ENCODE measurements at regions not wholly inside any gene's neighbourhood (a gene's known extent, or its start where the extent isn't known, plus 50 kb on each side); places are given as distances from the start of the nearest gene placed in this dataset.

DNA sequence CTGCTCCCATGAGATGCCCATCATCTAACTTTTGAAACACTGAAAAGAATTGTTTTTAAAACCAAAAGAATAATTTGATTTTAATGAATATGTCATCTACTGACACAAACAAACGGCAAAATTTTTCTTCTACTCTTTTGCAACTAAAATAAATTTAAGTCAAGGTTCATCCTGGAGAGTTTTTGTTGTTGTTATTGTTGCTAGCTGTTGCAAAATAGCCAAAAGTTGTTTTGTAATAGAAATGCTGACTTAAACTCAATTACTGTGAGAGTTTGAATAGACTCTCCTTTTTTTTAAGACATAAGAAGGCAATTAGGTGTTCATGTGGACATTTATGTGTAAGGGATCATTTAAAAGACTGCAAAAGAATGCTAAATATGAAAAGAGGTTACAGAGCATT is 146.0 kb upstream of the SEM1 start:
- Histone ChIP-seq H3K36me3 (no peaks in the 10 kb centered on the region), H3K27ac (no peak overlapping the region), H3K4me3 (no peak overlapping the region), H3K27me3 (no peaks in the 10 kb centered on the region), H3K4me1 (no peaks in the 10 kb centered on the region), H3K9me3 (no peaks in the 10 kb centered on the region), H3K9ac (ENCODE audit: low read depth in 2 of 2, low read length in 2 of 2) (no peak overlapping the region)
- intact Hi-C loops (cut with DNase I), result no loop called here
- TF ChIP-seq, protein P1, sequence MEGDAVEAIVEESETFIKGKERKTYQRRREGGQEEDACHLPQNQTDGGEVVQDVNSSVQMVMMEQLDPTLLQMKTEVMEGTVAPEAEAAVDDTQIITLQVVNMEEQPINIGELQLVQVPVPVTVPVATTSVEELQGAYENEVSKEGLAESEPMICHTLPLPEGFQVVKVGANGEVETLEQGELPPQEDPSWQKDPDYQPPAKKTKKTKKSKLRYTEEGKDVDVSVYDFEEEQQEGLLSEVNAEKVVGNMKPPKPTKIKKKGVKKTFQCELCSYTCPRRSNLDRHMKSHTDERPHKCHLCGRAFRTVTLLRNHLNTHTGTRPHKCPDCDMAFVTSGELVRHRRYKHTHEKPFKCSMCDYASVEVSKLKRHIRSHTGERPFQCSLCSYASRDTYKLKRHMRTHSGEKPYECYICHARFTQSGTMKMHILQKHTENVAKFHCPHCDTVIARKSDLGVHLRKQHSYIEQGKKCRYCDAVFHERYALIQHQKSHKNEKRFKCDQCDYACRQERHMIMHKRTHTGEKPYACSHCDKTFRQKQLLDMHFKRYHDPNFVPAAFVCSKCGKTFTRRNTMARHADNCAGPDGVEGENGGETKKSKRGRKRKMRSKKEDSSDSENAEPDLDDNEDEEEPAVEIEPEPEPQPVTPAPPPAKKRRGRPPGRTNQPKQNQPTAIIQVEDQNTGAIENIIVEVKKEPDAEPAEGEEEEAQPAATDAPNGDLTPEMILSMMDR (IDR thresholded peaks at IDR 0.05), result no peak
- DNase-seq, result no peak

DNA sequence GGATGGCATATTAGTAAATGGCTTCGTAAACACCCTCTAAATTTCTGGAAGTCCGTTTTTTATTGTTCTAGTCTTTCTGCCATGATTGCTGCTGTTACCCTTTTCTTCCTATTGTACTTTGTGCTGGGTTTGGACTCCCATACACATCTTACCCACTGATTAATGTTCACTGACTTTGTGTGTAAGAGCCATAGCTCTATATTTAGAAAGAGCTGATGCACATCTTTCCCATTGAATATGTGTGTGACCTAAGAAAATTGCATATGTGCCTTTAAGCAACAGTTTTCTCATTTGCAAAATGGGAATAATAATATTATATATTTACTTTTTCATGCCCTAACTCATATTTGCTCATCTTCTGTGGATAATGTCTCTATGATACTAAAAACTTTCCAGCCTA is 135.8 kb upstream of the DLX6 start:
- TF ChIP-seq, protein P1 (IDR thresholded peaks at IDR 0.05), result no peak
- Histone ChIP-seq H3K36me3 (no peaks in the 10 kb centered on the region), H3K27me3 (no peaks in the 10 kb centered on the region), H3K9ac (ENCODE audit: low read depth in 2 of 2, low read length in 2 of 2) (no peak overlapping the region), H3K27ac (no peak overlapping the region), H3K4me1 (no peaks in the 10 kb centered on the region), H3K9me3 (no peaks in the 10 kb centered on the region), H3K4me3 (no peak overlapping the region)
- no peak for DNase-seq
- intact Hi-C loops (cut with DNase I), result no loop called here

DNA sequence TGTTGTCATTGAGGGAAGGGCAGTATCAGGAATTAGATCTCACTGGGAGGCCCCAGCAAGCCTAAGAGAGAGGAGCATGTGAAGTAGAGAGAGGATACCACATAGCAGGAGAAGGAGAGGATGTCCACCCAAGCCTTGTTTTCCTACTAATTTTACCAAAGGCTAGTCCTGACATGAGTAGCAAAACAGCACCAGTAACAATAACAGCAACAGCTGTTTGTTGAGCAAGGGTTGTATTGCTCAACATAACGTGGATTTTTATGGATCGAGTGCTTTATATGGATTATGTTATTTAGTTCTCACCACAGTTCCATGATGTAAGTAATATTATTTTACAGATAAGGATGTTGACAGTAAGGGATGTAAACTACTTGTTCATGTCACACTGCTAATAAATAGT is 135.2 kb upstream of the DLX6 start:
- no peak overlapping the region for H3K4me3 ChIP-seq
- TF ChIP-seq, protein P1 (IDR thresholded peaks at IDR 0.05), result no peak
- no peaks in the 10 kb centered on the region for H3K9me3 ChIP-seq
- H3K9ac ChIP-seq (ENCODE audit: low read depth in 2 of 2, low read length in 2 of 2), result no peak overlapping the region
- intact Hi-C loops (cut with DNase I), result no loop called here
- H3K27ac ChIP-seq, result no peak overlapping the region
- H3K27me3 ChIP-seq, result no peaks in the 10 kb centered on the region
- no peaks in the 10 kb centered on the region for H3K4me1 ChIP-seq
- DNase-seq, result no peak
- no peaks in the 10 kb centered on the region for H3K36me3 ChIP-seq

DNA sequence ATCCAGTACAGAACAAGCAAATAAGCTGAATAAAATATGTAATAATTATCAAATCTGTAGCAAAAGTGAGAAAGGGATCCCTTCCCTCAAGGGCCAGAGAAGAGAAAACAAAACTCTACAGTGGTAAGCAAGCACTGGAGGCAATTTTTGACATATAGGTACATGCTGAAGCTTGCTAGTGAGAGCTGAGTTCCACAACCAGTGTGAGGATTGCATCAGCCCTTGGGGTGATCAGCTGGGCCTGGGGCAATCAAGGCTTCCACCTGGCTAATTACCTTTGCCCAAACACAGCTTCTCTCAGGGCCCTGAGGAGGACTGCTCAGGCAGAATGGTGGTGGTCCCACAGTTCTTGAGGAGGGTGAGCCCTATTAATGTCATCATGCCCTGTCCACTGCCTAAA is 134.4 kb upstream of the DLX6 start:
- Histone ChIP-seq H3K36me3 (no peaks in the 10 kb centered on the region), H3K9ac (ENCODE audit: low read depth in 2 of 2, low read length in 2 of 2) (no peak overlapping the region), H3K9me3 (no peaks in the 10 kb centered on the region), H3K4me1 (no peaks in the 10 kb centered on the region), H3K4me3 (no peak overlapping the region), H3K27ac (no peak overlapping the region), H3K27me3 (no peaks in the 10 kb centered on the region)
- intact Hi-C loops (cut with DNase I), result no loop called here
- TF ChIP-seq, protein P1 (IDR thresholded peaks at IDR 0.05), result no peak
- DNase-seq, result no peak

DNA sequence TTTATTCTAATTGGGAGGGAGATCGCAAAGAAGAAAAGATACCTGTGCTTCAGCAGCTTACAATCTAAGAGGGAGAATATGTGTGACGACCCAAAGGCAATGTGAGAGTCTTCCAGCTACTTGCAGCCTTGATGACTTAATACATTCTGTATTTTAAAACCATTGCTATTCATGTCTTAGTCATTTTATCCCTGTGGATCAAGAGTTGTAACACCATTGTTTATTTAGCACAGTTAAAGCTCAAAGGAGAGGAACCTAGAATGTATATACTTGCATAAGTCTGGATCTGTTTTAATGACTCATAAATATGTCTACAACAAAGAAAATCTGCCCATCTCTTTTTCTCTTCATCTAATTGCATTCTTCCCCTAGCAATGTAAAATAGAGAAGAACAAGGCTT is 117.9 kb upstream of the DLX6 start:
- Histone ChIP-seq H3K4me1 (no peaks in the 10 kb centered on the region), H3K27me3 (no peaks in the 10 kb centered on the region), H3K9me3 (no peaks in the 10 kb centered on the region), H3K9ac (ENCODE audit: low read depth in 2 of 2, low read length in 2 of 2) (no peak overlapping the region), H3K27ac (no peak overlapping the region), H3K4me3 (no peak overlapping the region), H3K36me3 (no peaks in the 10 kb centered on the region)
- intact Hi-C loops (cut with DNase I), result no loop called here
- TF ChIP-seq, protein P1 (IDR thresholded peaks at IDR 0.05), result no peak
- no peak for DNase-seq

DNA sequence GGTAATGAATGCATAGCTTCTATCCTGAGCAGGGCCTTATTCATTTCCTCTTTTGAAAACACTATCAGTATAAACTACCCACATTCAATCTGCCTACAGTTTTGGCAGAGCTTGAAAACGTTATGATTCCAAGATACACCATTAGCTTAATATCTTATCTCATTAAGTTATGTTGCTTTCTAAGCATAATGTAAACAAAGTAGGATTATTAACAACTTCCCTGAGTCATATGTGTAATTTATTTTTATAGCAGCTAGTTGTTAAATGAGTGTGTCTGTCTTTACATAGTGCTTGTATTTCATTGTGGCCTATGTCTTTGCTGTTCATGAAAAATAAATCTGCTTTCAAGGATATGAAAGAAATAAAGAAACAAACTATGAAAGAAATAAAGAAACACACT is 106.2 kb upstream of the DLX6 start:
- TF ChIP-seq, protein P1 (IDR thresholded peaks at IDR 0.05), result no peak
- Histone ChIP-seq H3K4me3 (no peak overlapping the region), H3K9ac (ENCODE audit: low read depth in 2 of 2, low read length in 2 of 2) (no peak overlapping the region), H3K27ac (no peak overlapping the region), H3K9me3 (no peaks in the 10 kb centered on the region), H3K36me3 (no peaks in the 10 kb centered on the region), H3K27me3 (no peaks in the 10 kb centered on the region), H3K4me1 (no peaks in the 10 kb centered on the region)
- intact Hi-C loops (cut with DNase I), result no loop called here
- DNase-seq, result no peak
